ENCODE measurements at regions not wholly inside any gene's neighbourhood (a gene's known extent, or its start where the extent isn't known, plus 50 kb on each side); places are given as distances from the start of the nearest gene placed in this dataset.

GRCh38 chr4:41485041-41485440 is 52.9 kb upstream of the LIMCH1 start:
- no peak for FAIRE-seq

GRCh38 chr4:41487868-41488440 is 50.0 kb upstream of the LIMCH1 start:
- Histone ChIP-seq H4K20me1 (replicated peaks; ENCODE audit: control insufficient read depth, extremely low read depth, insufficient read depth, low read length) (no peaks in the 10 kb centered on the region), H3K9ac (replicated peaks; ENCODE audit: extremely low read depth, insufficient read depth, low read length) (no peak overlapping the region), H3K9me3 (replicated peaks; ENCODE audit: control insufficient read depth, insufficient read depth, low read length) (no peaks in the 10 kb centered on the region), H3K27ac (ENCODE audit: insufficient read depth, low read depth, low read length) (no peak overlapping the region), H3K4me2 (ENCODE audit: insufficient read depth, low read length) (no peak overlapping the region), H3K27me3 (ENCODE audit: control insufficient read depth in 2 of 2, insufficient read depth in 2 of 2, low read length in 2 of 2) (peaks cover 7 to 13% of the 10 kb centered on the region in 2 experiments), H3K79me2 (ENCODE audit: control insufficient read depth, insufficient read depth, low read length) (no peaks in the 10 kb centered on the region), H3K9me1 (replicated peaks; ENCODE audit: control insufficient read depth, extremely low read depth, insufficient read depth, low read length) (no peaks in the 10 kb centered on the region), H3K4me3 (replicated peaks in 1 of 3; ENCODE audit: insufficient read depth in 1 of 3, low read depth in 1 of 3, low read length in 3 of 3) (no peak overlapping the region), H3K4me1 (ENCODE audit: control insufficient read depth, extremely low read depth, insufficient read depth, low read length) (no peaks in the 10 kb centered on the region), H2AFZ (ENCODE audit: low read depth, low read length) (no peak overlapping the region), H3K36me3 (ENCODE audit: control insufficient read depth in 2 of 2, extremely low read depth in 1 of 2, insufficient read depth in 2 of 2, low read length in 2 of 2) (no peaks in the 10 kb centered on the region)
- DNase-seq (ENCODE audit: low read depth, low spot score) (no peak), FAIRE-seq (no peak)
- ChIA-PET CTCF (interaction anchor here (0.7 kb wide), 2 partner anchors 156 to 404 kb away, joined by 3 to 6 read pairs; no protein-coding TSS in a partner anchor), POLR2A (no interaction called here)
- no TSS peak for BruUV-seq (replicated peaks)
- intact Hi-C loops (cut with micrococcal nuclease), result no loop called here
- dilution Hi-C loops (cut with MboI; ENCODE audit: extremely low pct_ligation_motif_present, low sequenced_read_pairs), result no loop called here
- TF ChIP-seq JUN (IDR thresholded peaks at IDR 0.05; ENCODE audit: borderline replicate concordance, insufficient read depth, insufficient read length, low read depth), result no peak
- TF ChIP-seq MYC (IDR thresholded peaks at IDR 0.05; ENCODE audit: low read depth, low read length), result no peak
- TF ChIP-seq CTCF (IDR thresholded peaks at IDR 0.05; ENCODE audit: extremely low read depth in 1 of 2, insufficient read depth in 1 of 2, low read depth in 1 of 2, low read length in 2 of 2), result no peak
- no peak for TF ChIP-seq GATA2 (IDR thresholded peaks at IDR 0.05; ENCODE audit: insufficient read depth, insufficient read length, low read depth, low read length)
- no peak for TF ChIP-seq POLR2AphosphoS5 (IDR thresholded peaks at IDR 0.05; ENCODE audit: insufficient read depth, low read depth, low read length)
- no peak for TF ChIP-seq MAX (IDR thresholded peaks at IDR 0.05; ENCODE audit: insufficient read depth, insufficient read length)
- no peak for TF ChIP-seq EZH2 (IDR thresholded peaks at IDR 0.05; ENCODE audit: borderline replicate concordance, low read depth, low read length, severe bottlenecking)
- TF ChIP-seq FOS (IDR thresholded peaks at IDR 0.05; ENCODE audit: borderline replicate concordance, insufficient read depth, low read length), result no peak
- TF ChIP-seq POLR2A (IDR thresholded peaks at IDR 0.05; ENCODE audit: low read depth, low read length), result no peak

More at GRCh38 chr4:41485041-41485440, 52.9 kb upstream of the LIMCH1 start:
- Histone ChIP-seq H3K27ac (ENCODE audit: insufficient read depth, low read depth, low read length) (no peak overlapping the region), H3K9me1 (replicated peaks; ENCODE audit: control insufficient read depth, extremely low read depth, insufficient read depth, low read length) (no peaks in the 10 kb centered on the region), H3K4me1 (ENCODE audit: control insufficient read depth, extremely low read depth, insufficient read depth, low read length) (no peaks in the 10 kb centered on the region), H2AFZ (ENCODE audit: low read depth, low read length) (no peak overlapping the region), H3K9me3 (replicated peaks; ENCODE audit: control insufficient read depth, insufficient read depth, low read length) (no peaks in the 10 kb centered on the region), H3K36me3 (ENCODE audit: control insufficient read depth in 2 of 2, extremely low read depth in 1 of 2, insufficient read depth in 2 of 2, low read length in 2 of 2) (no peaks in the 10 kb centered on the region), H4K20me1 (replicated peaks; ENCODE audit: control insufficient read depth, extremely low read depth, insufficient read depth, low read length) (no peaks in the 10 kb centered on the region), H3K27me3 (ENCODE audit: control insufficient read depth in 2 of 2, insufficient read depth in 2 of 2, low read length in 2 of 2) (peaks cover 7 to 19% of the 10 kb centered on the region in 2 experiments), H3K9ac (replicated peaks; ENCODE audit: extremely low read depth, insufficient read depth, low read length) (no peak overlapping the region), H3K4me2 (ENCODE audit: insufficient read depth, low read length) (no peak overlapping the region), H3K4me3 (replicated peaks in 1 of 3; ENCODE audit: insufficient read depth in 1 of 3, low read depth in 1 of 3, low read length in 3 of 3) (no peak overlapping the region), H3K79me2 (ENCODE audit: control insufficient read depth, insufficient read depth, low read length) (no peaks in the 10 kb centered on the region)
- BruUV-seq (replicated peaks), result no TSS peak
- ChIA-PET CTCF (no interaction called here), POLR2A (no interaction called here)
- dilution Hi-C loops (cut with MboI; ENCODE audit: extremely low pct_ligation_motif_present, low sequenced_read_pairs), result no loop called here
- TF ChIP-seq POLR2AphosphoS5 (IDR thresholded peaks at IDR 0.05; ENCODE audit: insufficient read depth, low read depth, low read length), result no peak
- TF ChIP-seq POLR2A (IDR thresholded peaks at IDR 0.05; ENCODE audit: low read depth, low read length), result no peak
- no peak for TF ChIP-seq MYC (IDR thresholded peaks at IDR 0.05; ENCODE audit: low read depth, low read length)
- no peak for DNase-seq (ENCODE audit: low read depth, low spot score)
- intact Hi-C loops (cut with micrococcal nuclease), result no loop called here

Measured in endothelial cell of umbilical vein (primary cell).